ENCODE measurements at regions not wholly inside any gene's neighbourhood (a gene's known extent, or its start where the extent isn't known, plus 50 kb on each side); places are given as distances from the start of the nearest gene placed in this dataset.

- H3K27me3 Mint-ChIP-seq = no peaks in the 10 kb centered on the region
- no peak for DNase-seq (ENCODE audit: low spot score, unreplicated experiment)
- H3K27ac Mint-ChIP-seq = no peak overlapping the region
- no peaks in the 10 kb centered on the region for H3K36me3 Mint-ChIP-seq (ENCODE audit: insufficient read depth)
- H3K4me1 Mint-ChIP-seq (ENCODE audit: low read depth) = no peaks in the 10 kb centered on the region
- no peak overlapping the region for H3K4me3 Mint-ChIP-seq (ENCODE audit: low read depth)
- H3K9me3 Mint-ChIP-seq (ENCODE audit: low read depth) = no peaks in the 10 kb centered on the region
- TF ChIP-seq CTCF (IDR thresholded peaks at IDR 0.05; ENCODE audit: unreplicated experiment) = no peak
These were observed 1275.2 kb upstream of the CNTN5 start for GRCh38 chr11:97745515-97746050.

- TF ChIP-seq CTCF (IDR thresholded peaks at IDR 0.05; ENCODE audit: unreplicated experiment) = no peak
- H3K27ac Mint-ChIP-seq = no peak overlapping the region
- DNase-seq (ENCODE audit: low spot score, unreplicated experiment) = no peak
- no peaks in the 10 kb centered on the region for H3K4me1 Mint-ChIP-seq (ENCODE audit: low read depth)
- no peak overlapping the region for H3K4me3 Mint-ChIP-seq (ENCODE audit: low read depth)
- H3K9me3 Mint-ChIP-seq (ENCODE audit: low read depth) = no peaks in the 10 kb centered on the region
- no peaks in the 10 kb centered on the region for H3K36me3 Mint-ChIP-seq (ENCODE audit: insufficient read depth)
- no peaks in the 10 kb centered on the region for H3K27me3 Mint-ChIP-seq
These were observed 1273.9 kb upstream of the CNTN5 start for GRCh38 chr11:97746818-97747217.

GRCh38 chr11:97751405-97751804, 1269.3 kb upstream of the CNTN5 start:
- Mint-ChIP-seq H3K9me3 (ENCODE audit: low read depth) (no peaks in the 10 kb centered on the region), H3K4me1 (ENCODE audit: low read depth) (no peaks in the 10 kb centered on the region), H3K27me3 (no peaks in the 10 kb centered on the region), H3K4me3 (ENCODE audit: low read depth) (no peak overlapping the region), H3K36me3 (ENCODE audit: insufficient read depth) (no peaks in the 10 kb centered on the region), H3K27ac (no peak overlapping the region)
- no peak for TF ChIP-seq CTCF (IDR thresholded peaks at IDR 0.05; ENCODE audit: unreplicated experiment)
- no peak for DNase-seq (ENCODE audit: low spot score, unreplicated experiment)

- no peaks in the 10 kb centered on the region for H3K9me3 Mint-ChIP-seq (ENCODE audit: low read depth)
- no peaks in the 10 kb centered on the region for H3K27me3 Mint-ChIP-seq
- no peak for DNase-seq (ENCODE audit: low spot score, unreplicated experiment)
- no peak overlapping the region for H3K27ac Mint-ChIP-seq
- H3K36me3 Mint-ChIP-seq (ENCODE audit: insufficient read depth) = no peaks in the 10 kb centered on the region
- no peak for TF ChIP-seq CTCF (IDR thresholded peaks at IDR 0.05; ENCODE audit: unreplicated experiment)
- no peaks in the 10 kb centered on the region for H3K4me1 Mint-ChIP-seq (ENCODE audit: low read depth)
- H3K4me3 Mint-ChIP-seq (ENCODE audit: low read depth) = no peak overlapping the region
These were observed 1268.8 kb upstream of the CNTN5 start for GRCh38 chr11:97751952-97752351.

GRCh38 chr11:97754976-97755375, 1265.8 kb upstream of the CNTN5 start:
- Mint-ChIP-seq H3K9me3 (ENCODE audit: low read depth) (no peaks in the 10 kb centered on the region), H3K4me3 (ENCODE audit: low read depth) (no peak overlapping the region), H3K4me1 (ENCODE audit: low read depth) (no peaks in the 10 kb centered on the region), H3K27ac (no peak overlapping the region), H3K27me3 (no peaks in the 10 kb centered on the region), H3K36me3 (ENCODE audit: insufficient read depth) (no peaks in the 10 kb centered on the region)
- no peak for TF ChIP-seq CTCF (IDR thresholded peaks at IDR 0.05; ENCODE audit: unreplicated experiment)
- DNase-seq (ENCODE audit: low spot score, unreplicated experiment) = no peak

Data from progenitor cell of endocrine pancreas (in vitro differentiated cells).